ENCODE measurements at regions not wholly inside any gene's neighbourhood (a gene's known extent, or its start where the extent isn't known, plus 50 kb on each side); places are given as distances from the start of the nearest gene placed in this dataset.

DNA sequence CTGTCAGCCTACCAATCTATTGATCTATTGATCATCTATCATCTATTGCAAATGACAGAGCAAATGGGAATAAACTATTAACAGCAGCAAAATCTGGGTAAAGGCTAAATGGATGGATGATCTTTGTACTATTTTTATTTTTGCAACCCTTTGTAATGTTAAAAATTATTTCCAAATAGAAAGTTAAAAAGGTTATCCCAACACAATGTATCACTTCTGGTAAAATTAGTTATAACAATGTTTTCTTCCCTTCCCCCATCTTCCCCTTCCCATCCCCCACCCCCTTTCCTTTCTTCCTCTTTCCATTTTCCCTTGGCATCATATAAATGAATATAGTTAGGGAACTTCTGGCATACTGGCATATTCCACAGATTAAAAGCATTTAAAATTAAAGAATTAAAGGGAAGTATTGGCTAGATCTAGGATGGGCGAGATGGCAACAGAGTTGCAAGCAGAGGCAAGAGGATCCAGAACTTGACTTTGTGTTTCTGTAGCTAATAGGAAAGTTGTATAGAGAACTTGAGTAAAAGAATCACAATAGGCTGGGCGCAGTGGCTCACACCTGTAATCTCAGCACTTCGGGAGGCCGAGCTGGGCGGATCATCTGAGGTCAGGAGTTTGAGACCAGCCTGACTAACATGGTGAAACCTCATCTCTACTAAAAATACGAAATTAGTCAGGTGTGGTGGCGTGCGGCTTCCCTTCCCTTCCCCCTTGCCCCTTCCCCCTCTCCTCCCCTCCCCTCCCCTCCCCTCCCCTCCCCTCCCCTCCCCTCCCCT lies 66.6 kb upstream of the TAF11L2 start:
- Histone ChIP-seq H3K9me3 (ENCODE audit: control extremely low read depth in 1 of 3, control insufficient read depth in 2 of 3, insufficient read depth in 1 of 3, low read length in 2 of 3) (peaks cover 0 to 8% (median 0%) of the 10 kb centered on the region in 3 donors), H3K27ac (ENCODE audit: low read length in 2 of 2) (no peak overlapping the region), H3K4me1 (ENCODE audit: control insufficient read depth in 2 of 2, insufficient read depth in 2 of 2, low read length in 2 of 2) (peaks cover 5 to 7% of the 10 kb centered on the region in 2 donors), H4K20me1 (ENCODE audit: control insufficient read depth, insufficient read depth, low read length, poor library complexity, severe bottlenecking) (no peaks in the 10 kb centered on the region), H3K79me2 (ENCODE audit: control insufficient read depth, insufficient read depth, low read length) (no peaks in the 10 kb centered on the region), H3K27me3 (replicated peaks in 1 of 4; ENCODE audit: control extremely low read depth in 1 of 4, control insufficient read depth in 3 of 4, insufficient read depth in 4 of 4, low read length in 3 of 4) (no peaks in the 10 kb centered on the region), H3K4me3 (ENCODE audit: control extremely low read depth in 1 of 5, extremely low read depth in 1 of 5, insufficient read depth in 1 of 5, low read depth in 2 of 5, low read length in 4 of 5) (no peak overlapping the region), H3K4me2 (replicated peaks; ENCODE audit: low read depth, low read length, poor library complexity, severe bottlenecking) (no peak overlapping the region), H3K9ac (ENCODE audit: low read length) (no peak overlapping the region), H2AFZ (ENCODE audit: insufficient read depth, low read depth, low read length, poor library complexity, severe bottlenecking) (no peak overlapping the region), H3K36me3 (replicated peaks in 1 of 2; ENCODE audit: control extremely low read depth in 1 of 2, control insufficient read depth in 1 of 2, extremely low read depth in 1 of 2, insufficient read depth in 2 of 2, low read length in 1 of 2) (no peaks in the 10 kb centered on the region)
- Mint-ChIP-seq H3K4me3 (no peak overlapping the region), H3K27ac (no peak overlapping the region), H3K27me3 (no peaks in the 10 kb centered on the region), H3K4me1 (peaks cover 31% of the 10 kb centered on the region), H3K9me3 (ENCODE audit: insufficient read depth) (no peaks in the 10 kb centered on the region)
- 76% methylated on average over 5 of the region's 8 CpGs for whole genome bisulfite sequencing (ENCODE audit: insufficient coverage)
- no peak for ATAC-seq (ENCODE audit: low read depth)
- POLR2A ChIA-PET = no interaction called here
- no peak for DNase-seq
- CTCF ChIA-PET = interaction anchor here (0.6 kb wide), 1 partner anchor 45 kb away, joined by 3 read pairs; no protein-coding TSS in a partner anchor
- intact Hi-C loops (cut with micrococcal nuclease) = loop anchor here (10.0 kb wide), 1 partner anchor 87 kb away; no protein-coding TSS in a partner anchor
- TF ChIP-seq CTCF (IDR thresholded peaks at IDR 0.05) = no peak
- TF ChIP-seq EZH2 (IDR thresholded peaks at IDR 0.05; ENCODE audit: borderline replicate concordance, insufficient read depth, low read depth, low read length, poor library complexity, severe bottlenecking) = no peak

DNA sequence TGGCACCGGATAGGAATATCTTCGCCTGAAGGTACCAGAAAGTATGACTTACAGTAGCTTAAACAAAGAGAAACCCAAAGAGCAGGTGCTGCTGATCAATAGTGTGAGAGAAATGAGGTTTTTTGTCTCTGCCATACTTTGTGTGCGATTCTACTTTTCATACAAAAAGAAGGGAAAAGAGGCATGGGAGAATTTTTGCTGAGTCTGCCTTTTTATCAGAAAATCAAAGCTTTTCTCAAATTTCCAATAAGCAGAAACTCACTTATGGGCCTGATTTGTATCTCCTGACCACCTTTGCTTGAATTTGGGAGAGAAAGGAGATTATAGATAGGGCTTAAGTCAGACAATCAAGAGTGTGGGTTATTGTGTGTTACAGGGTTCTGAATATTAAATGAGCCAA lies 65.5 kb upstream of the TAF11L2 start:
- DNase-seq (no peak), ATAC-seq (ENCODE audit: low read depth) (no peak)
- Histone ChIP-seq H3K79me2 (ENCODE audit: control insufficient read depth, insufficient read depth, low read length) (no peaks in the 10 kb centered on the region), H3K4me3 (ENCODE audit: control extremely low read depth in 1 of 5, extremely low read depth in 1 of 5, insufficient read depth in 1 of 5, low read depth in 2 of 5, low read length in 4 of 5) (no peak overlapping the region), H4K20me1 (ENCODE audit: control insufficient read depth, insufficient read depth, low read length, poor library complexity, severe bottlenecking) (no peaks in the 10 kb centered on the region), H2AFZ (ENCODE audit: insufficient read depth, low read depth, low read length, poor library complexity, severe bottlenecking) (no peak overlapping the region), H3K4me1 (ENCODE audit: control insufficient read depth in 2 of 2, insufficient read depth in 2 of 2, low read length in 2 of 2) (peaks cover 14 to 17% of the 10 kb centered on the region in 2 donors), H3K9me3 (ENCODE audit: control extremely low read depth in 1 of 3, control insufficient read depth in 2 of 3, insufficient read depth in 1 of 3, low read length in 2 of 3) (peaks cover 0 to 8% (median 0%) of the 10 kb centered on the region in 3 donors), H3K36me3 (replicated peaks in 1 of 2; ENCODE audit: control extremely low read depth in 1 of 2, control insufficient read depth in 1 of 2, extremely low read depth in 1 of 2, insufficient read depth in 2 of 2, low read length in 1 of 2) (no peaks in the 10 kb centered on the region), H3K27ac (ENCODE audit: low read length in 2 of 2) (no peak overlapping the region), H3K9ac (ENCODE audit: low read length) (no peak overlapping the region), H3K4me2 (replicated peaks; ENCODE audit: low read depth, low read length, poor library complexity, severe bottlenecking) (no peak overlapping the region), H3K27me3 (replicated peaks in 1 of 4; ENCODE audit: control extremely low read depth in 1 of 4, control insufficient read depth in 3 of 4, insufficient read depth in 4 of 4, low read length in 3 of 4) (no peaks in the 10 kb centered on the region)
- H3K27ac Mint-ChIP-seq = no peak overlapping the region
- H3K4me1 Mint-ChIP-seq = peaks cover 38% of the 10 kb centered on the region
- H3K9me3 Mint-ChIP-seq (ENCODE audit: insufficient read depth) = no peaks in the 10 kb centered on the region
- CTCF ChIA-PET = no interaction called here
- TF ChIP-seq EZH2 (IDR thresholded peaks at IDR 0.05; ENCODE audit: borderline replicate concordance, insufficient read depth, low read depth, low read length, poor library complexity, severe bottlenecking) (no peak), CTCF (IDR thresholded peaks at IDR 0.05) (no peak)
- H3K27me3 Mint-ChIP-seq = no peaks in the 10 kb centered on the region
- no CpG with 5 or more reads among the region's 3 CpGs for WGBS (ENCODE audit: insufficient coverage)
- H3K4me3 Mint-ChIP-seq = no peak overlapping the region
- intact Hi-C loops (cut with micrococcal nuclease) = loop anchor here (10.0 kb wide), 1 partner anchor 88 kb away; no protein-coding TSS in a partner anchor
- POLR2A ChIA-PET = no interaction called here

Data from B cell (primary cell).